ENCODE measurements at regions not wholly inside any gene's neighbourhood (a gene's known extent, or its start where the extent isn't known, plus 50 kb on each side); places are given as distances from the start of the nearest gene placed in this dataset.

DNA sequence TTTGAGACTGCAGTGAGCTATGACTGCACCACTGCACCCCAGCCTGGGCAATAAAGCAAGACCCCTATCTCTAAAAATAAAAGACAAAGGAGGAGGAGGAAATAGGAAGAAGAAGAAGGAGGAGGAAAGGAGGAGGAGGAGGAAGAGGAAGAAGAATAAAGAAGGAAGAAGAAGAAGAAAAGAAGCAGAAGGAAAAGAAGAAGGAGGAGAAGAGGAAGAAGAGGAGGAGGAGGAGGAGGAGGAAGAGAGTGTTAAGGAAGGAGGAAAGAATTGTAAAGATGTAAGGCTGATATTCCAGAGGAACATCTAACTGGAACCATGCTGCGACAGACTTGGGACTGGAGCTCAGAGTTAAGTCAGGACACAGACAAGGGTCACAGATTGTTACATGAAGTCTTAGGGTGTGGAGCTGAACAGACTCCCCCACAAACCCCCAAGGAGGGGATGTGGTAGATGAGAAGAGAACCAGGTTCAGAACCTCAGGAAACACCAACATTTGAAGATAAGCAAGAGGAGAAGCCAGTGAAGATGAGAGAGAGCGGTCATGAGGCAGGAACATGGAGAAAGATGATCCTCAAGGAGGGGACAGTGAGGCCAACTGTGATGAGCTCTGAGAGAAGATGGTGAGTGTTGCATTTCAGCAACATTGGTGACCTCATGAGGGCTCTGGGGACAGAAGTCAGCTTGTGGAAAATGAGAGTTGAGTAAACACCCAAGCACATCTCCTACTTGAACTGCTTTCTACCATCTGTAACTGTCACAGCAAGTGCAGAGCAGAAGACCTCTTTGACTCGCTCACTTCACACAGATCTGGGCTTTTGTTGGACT, 118.2 kb downstream of the CD164 start:
- WGBS (ENCODE audit: missing lambda C conversion rate) = 96% methylated on average over 3 of the region's 3 CpGs
- FAIRE-seq (no peak), ATAC-seq (no peak), DNase-seq (ENCODE audit: low read depth in 1 of 2, low spot score in 1 of 2) (no peak)
- no peak overlapping the region for H3K27ac ChIP-seq
- TF ChIP-seq SREBF2 (IDR thresholded peaks at IDR 0.05) = no peak
- TF ChIP-seq HMGXB4 (CRISPR knock-in tag; IDR thresholded peaks at IDR 0.05; ENCODE audit: borderline replicate concordance) = no peak
- TF ChIP-seq RNF2 (IDR thresholded peaks at IDR 0.05; ENCODE audit: borderline replicate concordance, low read depth) = no peak
- TF ChIP-seq JUNB (IDR thresholded peaks at IDR 0.05) = no peak
- TF ChIP-seq, protein P1, sequence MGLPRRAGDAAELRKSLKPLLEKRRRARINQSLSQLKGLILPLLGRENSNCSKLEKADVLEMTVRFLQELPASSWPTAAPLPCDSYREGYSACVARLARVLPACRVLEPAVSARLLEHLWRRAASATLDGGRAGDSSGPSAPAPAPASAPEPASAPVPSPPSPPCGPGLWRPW (IDR thresholded peaks at IDR 0.05) = no peak
- no peak for TF ChIP-seq PHF8 (IDR thresholded peaks at IDR 0.05; ENCODE audit: borderline replicate concordance, low read depth)
- no peak for TF ChIP-seq FOSB (CRISPR knock-in tag; IDR thresholded peaks at IDR 0.05)
- TF ChIP-seq HOXB13 (CRISPR knock-in tag; IDR thresholded peaks at IDR 0.05; ENCODE audit: low read depth) = no peak
- TF ChIP-seq MAFK (IDR thresholded peaks at IDR 0.05; ENCODE audit: partially characterized antibody) = no peak
- TF ChIP-seq, protein P2, sequence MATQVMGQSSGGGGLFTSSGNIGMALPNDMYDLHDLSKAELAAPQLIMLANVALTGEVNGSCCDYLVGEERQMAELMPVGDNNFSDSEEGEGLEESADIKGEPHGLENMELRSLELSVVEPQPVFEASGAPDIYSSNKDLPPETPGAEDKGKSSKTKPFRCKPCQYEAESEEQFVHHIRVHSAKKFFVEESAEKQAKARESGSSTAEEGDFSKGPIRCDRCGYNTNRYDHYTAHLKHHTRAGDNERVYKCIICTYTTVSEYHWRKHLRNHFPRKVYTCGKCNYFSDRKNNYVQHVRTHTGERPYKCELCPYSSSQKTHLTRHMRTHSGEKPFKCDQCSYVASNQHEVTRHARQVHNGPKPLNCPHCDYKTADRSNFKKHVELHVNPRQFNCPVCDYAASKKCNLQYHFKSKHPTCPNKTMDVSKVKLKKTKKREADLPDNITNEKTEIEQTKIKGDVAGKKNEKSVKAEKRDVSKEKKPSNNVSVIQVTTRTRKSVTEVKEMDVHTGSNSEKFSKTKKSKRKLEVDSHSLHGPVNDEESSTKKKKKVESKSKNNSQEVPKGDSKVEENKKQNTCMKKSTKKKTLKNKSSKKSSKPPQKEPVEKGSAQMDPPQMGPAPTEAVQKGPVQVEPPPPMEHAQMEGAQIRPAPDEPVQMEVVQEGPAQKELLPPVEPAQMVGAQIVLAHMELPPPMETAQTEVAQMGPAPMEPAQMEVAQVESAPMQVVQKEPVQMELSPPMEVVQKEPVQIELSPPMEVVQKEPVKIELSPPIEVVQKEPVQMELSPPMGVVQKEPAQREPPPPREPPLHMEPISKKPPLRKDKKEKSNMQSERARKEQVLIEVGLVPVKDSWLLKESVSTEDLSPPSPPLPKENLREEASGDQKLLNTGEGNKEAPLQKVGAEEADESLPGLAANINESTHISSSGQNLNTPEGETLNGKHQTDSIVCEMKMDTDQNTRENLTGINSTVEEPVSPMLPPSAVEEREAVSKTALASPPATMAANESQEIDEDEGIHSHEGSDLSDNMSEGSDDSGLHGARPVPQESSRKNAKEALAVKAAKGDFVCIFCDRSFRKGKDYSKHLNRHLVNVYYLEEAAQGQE (IDR thresholded peaks at IDR 0.05) = no peak
- no peak for TF ChIP-seq SMC3 (IDR thresholded peaks at IDR 0.05)
- ChIA-PET POLR2A (no interaction called here), CTCF (interaction anchor here (0.6 kb wide), 1 partner anchor 37 kb away, joined by 3 read pairs; no protein-coding TSS in a partner anchor)
- no peaks in the 10 kb centered on the region for H3K4me1 ChIP-seq
- no peak overlapping the region for H3K4me3 ChIP-seq
- H3K9me3 ChIP-seq = no peaks in the 10 kb centered on the region
- H3K4me2 ChIP-seq = no peak overlapping the region

DNA sequence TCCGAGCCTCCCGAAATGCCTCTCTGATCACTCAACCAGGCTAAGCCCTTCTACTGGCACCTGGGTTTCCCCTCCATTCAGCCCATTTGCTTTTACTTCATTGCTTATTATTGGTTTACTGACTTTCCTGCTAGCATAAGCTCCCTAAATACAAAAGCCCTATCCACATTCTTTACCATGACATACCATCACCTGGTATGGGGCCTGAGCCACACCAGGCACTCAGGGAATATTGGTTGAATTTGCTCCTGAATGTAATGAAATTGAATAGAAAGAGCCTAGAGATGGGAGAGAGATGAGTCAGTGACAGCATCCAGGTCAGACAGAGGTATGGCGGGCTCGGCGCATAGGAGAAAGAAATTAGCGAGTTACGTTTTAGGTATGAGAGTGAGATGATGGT, 120.0 kb downstream of the CD164 start:
- ChIA-PET CTCF (no interaction called here), POLR2A (no interaction called here)
- TF ChIP-seq ZNF302 (CRISPR knock-in tag; IDR thresholded peaks at IDR 0.05) (no peak), KDM1A (IDR thresholded peaks at IDR 0.05; ENCODE audit: low read depth) (no peak), CHD2 (IDR thresholded peaks at IDR 0.05; ENCODE audit: low read length, partially characterized antibody) (no peak), CBX2 (IDR thresholded peaks at IDR 0.05; ENCODE audit: borderline replicate concordance, low read depth) (no peak), CHD4 (IDR thresholded peaks at IDR 0.05; ENCODE audit: borderline replicate concordance) (no peak), POLR2AphosphoS2 (conservative IDR thresholded peaks at IDR 0.05; ENCODE audit: low read length) (no peak), JUN (IDR thresholded peaks at IDR 0.05) (no peak)
- TF ChIP-seq, protein P3, sequence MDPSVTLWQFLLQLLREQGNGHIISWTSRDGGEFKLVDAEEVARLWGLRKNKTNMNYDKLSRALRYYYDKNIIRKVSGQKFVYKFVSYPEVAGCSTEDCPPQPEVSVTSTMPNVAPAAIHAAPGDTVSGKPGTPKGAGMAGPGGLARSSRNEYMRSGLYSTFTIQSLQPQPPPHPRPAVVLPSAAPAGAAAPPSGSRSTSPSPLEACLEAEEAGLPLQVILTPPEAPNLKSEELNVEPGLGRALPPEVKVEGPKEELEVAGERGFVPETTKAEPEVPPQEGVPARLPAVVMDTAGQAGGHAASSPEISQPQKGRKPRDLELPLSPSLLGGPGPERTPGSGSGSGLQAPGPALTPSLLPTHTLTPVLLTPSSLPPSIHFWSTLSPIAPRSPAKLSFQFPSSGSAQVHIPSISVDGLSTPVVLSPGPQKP (IDR thresholded peaks at IDR 0.05; ENCODE audit: low read depth, low read length) = no peak
- DNase-seq (ENCODE audit: low read depth in 1 of 2, low spot score in 1 of 2) (no peak), ATAC-seq (no peak), FAIRE-seq (no peak)
- no peak overlapping the region for H3K4me2 ChIP-seq
- H3K4me1 ChIP-seq = no peaks in the 10 kb centered on the region
- no peaks in the 10 kb centered on the region for H3K9me3 ChIP-seq
- 98% methylated on average over 7 of the region's 7 CpGs for WGBS (ENCODE audit: missing lambda C conversion rate)
- H3K4me3 ChIP-seq = no peak overlapping the region
- no peak overlapping the region for H3K27ac ChIP-seq

Data from A549 (cell line).